Uterus (tissue), 2 donors: ENCODE measurements at regions not wholly inside any gene's neighbourhood (a gene's known extent, or its start where the extent isn't known, plus 50 kb on each side); places are given as distances from the start of the nearest gene placed in this dataset.

ENCODE experiments used
- CTCF ChIP-seq, 4 experiments: fragments of 200-600 bp in 2 of 4; fragments of 450-650 bp in 2 of 4; sonication (generic) in 2 of 4; IDR thresholded peaks; one replicate each; pipeline ENCODE4 v1.5.1; 2016 to 2019; ENCODE audit warnings: antibody characterized with exemption in 4 of 4, mild to moderate bottlenecking in 2 of 4, moderate library complexity in 1 of 4
- POLR2A ChIP-seq, 2 donors: fragments of 450-650 bp; IDR thresholded peaks; one replicate each; pipeline ENCODE4 v1.6.1; 2016; ENCODE audit warnings: antibody characterized with exemption in 2 of 2, mild to moderate bottlenecking in 1 of 2, moderate library complexity in 1 of 2

- TF ChIP-seq POLR2A (IDR thresholded peaks at IDR 0.05) (no peak), CTCF (IDR thresholded peaks at IDR 0.05) (no peak)
These were observed 1590.1 kb downstream of the HACE1 start for GRCh38 chr6:103269581-103269980.
